ENCODE measurements at regions not wholly inside any gene's neighbourhood (a gene's known extent, or its start where the extent isn't known, plus 50 kb on each side); places are given as distances from the start of the nearest gene placed in this dataset.

- TF ChIP-seq EZH2 (IDR thresholded peaks at IDR 0.05): no peak
- TF ChIP-seq POLR2AphosphoS5 (IDR thresholded peaks at IDR 0.05; ENCODE audit: borderline replicate concordance, low read depth, low read length): no peak
Measured at GRCh38 chr13:73340069-73340468, 281.3 kb downstream of the KLF5 start.

Data from SK-N-MC (cell line).